Gastroesophageal sphincter (tissue), 3 donors: ENCODE measurements at regions not wholly inside any gene's neighbourhood (a gene's known extent, or its start where the extent isn't known, plus 50 kb on each side); places are given as distances from the start of the nearest gene placed in this dataset.

Experiments
- EP300 ChIP-seq: sonication (generic); formaldehyde crosslinking; IDR thresholded peaks from one replicate; pipeline ENCODE4 v1.6.1; 2017; ENCODE audit warnings: antibody characterized with exemption, mild to moderate bottlenecking
- POLR2A ChIP-seq, 2 donors: fragments of 450-650 bp; IDR thresholded peaks; one replicate each; pipeline ENCODE4 v1.6.1; 2017; ENCODE audit warnings: antibody characterized with exemption in 2 of 2, mild to moderate bottlenecking in 2 of 2, moderate library complexity in 1 of 2
- POLR2AphosphoS5 ChIP-seq: sonication (generic); formaldehyde crosslinking; IDR thresholded peaks from one replicate; pipeline ENCODE4 v1.6.1; 2017; ENCODE audit warnings: antibody characterized with exemption
- TF ChIP-seq, protein P1 (sequence below), 4 experiments: fragments of 200-600 bp in 2 of 4; fragments of 450-650 bp in 2 of 4; sonication (generic) in 1 of 4; IDR thresholded peaks; one replicate each; pipeline ENCODE4 v1.5.1; 2017 to 2019; ENCODE audit warnings: antibody characterized with exemption in 4 of 4, mild to moderate bottlenecking in 2 of 4, moderate library complexity in 2 of 4

DNA sequence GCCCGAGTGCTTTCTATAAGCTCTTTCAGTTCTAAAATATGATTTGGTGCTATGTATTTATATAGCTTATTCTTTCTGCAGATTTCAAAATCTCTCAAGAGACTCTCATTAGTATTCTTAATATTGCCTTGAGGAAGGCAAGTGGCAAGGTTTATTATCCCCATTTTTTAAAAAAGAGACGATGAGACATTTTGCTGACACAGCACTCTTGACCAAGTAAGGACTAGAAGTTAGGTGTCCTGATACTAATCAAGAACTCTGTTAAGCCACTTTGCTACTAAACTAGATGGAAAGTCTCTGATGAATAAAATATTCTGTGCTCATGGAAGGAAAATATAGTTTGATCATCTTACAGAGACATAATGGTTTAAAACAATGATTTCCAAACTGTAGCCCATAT is 164.7 kb downstream of the MZT1 start:
- TF ChIP-seq, protein P1, sequence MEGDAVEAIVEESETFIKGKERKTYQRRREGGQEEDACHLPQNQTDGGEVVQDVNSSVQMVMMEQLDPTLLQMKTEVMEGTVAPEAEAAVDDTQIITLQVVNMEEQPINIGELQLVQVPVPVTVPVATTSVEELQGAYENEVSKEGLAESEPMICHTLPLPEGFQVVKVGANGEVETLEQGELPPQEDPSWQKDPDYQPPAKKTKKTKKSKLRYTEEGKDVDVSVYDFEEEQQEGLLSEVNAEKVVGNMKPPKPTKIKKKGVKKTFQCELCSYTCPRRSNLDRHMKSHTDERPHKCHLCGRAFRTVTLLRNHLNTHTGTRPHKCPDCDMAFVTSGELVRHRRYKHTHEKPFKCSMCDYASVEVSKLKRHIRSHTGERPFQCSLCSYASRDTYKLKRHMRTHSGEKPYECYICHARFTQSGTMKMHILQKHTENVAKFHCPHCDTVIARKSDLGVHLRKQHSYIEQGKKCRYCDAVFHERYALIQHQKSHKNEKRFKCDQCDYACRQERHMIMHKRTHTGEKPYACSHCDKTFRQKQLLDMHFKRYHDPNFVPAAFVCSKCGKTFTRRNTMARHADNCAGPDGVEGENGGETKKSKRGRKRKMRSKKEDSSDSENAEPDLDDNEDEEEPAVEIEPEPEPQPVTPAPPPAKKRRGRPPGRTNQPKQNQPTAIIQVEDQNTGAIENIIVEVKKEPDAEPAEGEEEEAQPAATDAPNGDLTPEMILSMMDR (IDR thresholded peaks at IDR 0.05): no peak
- TF ChIP-seq POLR2A (IDR thresholded peaks at IDR 0.05) (no peak), POLR2AphosphoS5 (no peak), EP300 (no peak)
